Neural crest cell (in vitro differentiated cells): ENCODE measurements at regions not wholly inside any gene's neighbourhood (a gene's known extent, or its start where the extent isn't known, plus 50 kb on each side); places are given as distances from the start of the nearest gene placed in this dataset.

Experiments
- DNase-seq: peaks from one replicate; pipeline ENCODE4 v3.0.0; 2021; ENCODE audit warnings: low read depth, mixed read lengths, low spot score
- H3K27ac Mint-ChIP-seq: one replicate; pipeline ENCODE4 v1.8.0; 2021; ENCODE audit warnings: mild to moderate bottlenecking, mixed read lengths; ENCODE audit not compliant: unreplicated experiment
- H3K27me3 Mint-ChIP-seq: 2 replicates; pipeline ENCODE4 v1.8.0; 2021; ENCODE audit warnings: low read depth, mild to moderate bottlenecking, mixed read lengths
- H3K36me3 Mint-ChIP-seq: 2 replicates; pipeline ENCODE4 v1.8.0; 2021; ENCODE audit warnings: low read depth, mild to moderate bottlenecking, mixed read lengths
- H3K4me1 Mint-ChIP-seq: 2 replicates; pipeline ENCODE4 v1.8.0; 2021; ENCODE audit warnings: mixed read lengths
- H3K4me3 Mint-ChIP-seq: one replicate; pipeline ENCODE4 v1.8.0; 2021; ENCODE audit warnings: mild to moderate bottlenecking, mixed read lengths
- H3K9me3 Mint-ChIP-seq: 2 replicates; pipeline ENCODE4 v1.8.0; 2021; ENCODE audit warnings: mixed read lengths
- CTCF ChIP-seq: fragments of 200-600 bp; sonication (generic); conservative IDR thresholded peaks from 2 replicates; pipeline ENCODE4 v1.5.0; 2021; ENCODE audit warnings: antibody characterized with exemption, mild to moderate bottlenecking

GRCh38 chr14:89724628-89724960 lies 229.9 kb downstream of the EFCAB11 start:
- TF ChIP-seq CTCF, result no peak
- H3K4me3 Mint-ChIP-seq, result no peak overlapping the region
- DNase-seq, result no peak

GRCh38 chr14:89723930-89724627 lies 230.5 kb downstream of the EFCAB11 start:
- H3K4me1 Mint-ChIP-seq, result peaks cover 17% of the 10 kb centered on the region

More at GRCh38 chr14:89724628-89724960, 229.9 kb downstream of the EFCAB11 start:
- no peaks in the 10 kb centered on the region for H3K9me3 Mint-ChIP-seq
- H3K27me3 Mint-ChIP-seq, result no peaks in the 10 kb centered on the region
- no peak overlapping the region for H3K27ac Mint-ChIP-seq
- peaks cover 17% of the 10 kb centered on the region for H3K4me1 Mint-ChIP-seq
- no peaks in the 10 kb centered on the region for H3K36me3 Mint-ChIP-seq

GRCh38 chr14:89721956-89722355 lies 232.6 kb downstream of the EFCAB11 start:
- Mint-ChIP-seq H3K27me3 (no peaks in the 10 kb centered on the region), H3K27ac (no peak overlapping the region), H3K4me3 (no peak overlapping the region), H3K9me3 (no peaks in the 10 kb centered on the region), H3K36me3 (no peaks in the 10 kb centered on the region), H3K4me1 (peaks cover 17% of the 10 kb centered on the region)
- no peak for TF ChIP-seq CTCF
- DNase-seq, result no peak

More at GRCh38 chr14:89723930-89724627, 230.5 kb downstream of the EFCAB11 start:
- Mint-ChIP-seq H3K36me3 (no peaks in the 10 kb centered on the region), H3K9me3 (no peaks in the 10 kb centered on the region), H3K27me3 (no peaks in the 10 kb centered on the region), H3K4me3 (no peak overlapping the region), H3K27ac (no peak overlapping the region)
- TF ChIP-seq CTCF, result no peak
- DNase-seq, result no peak

- no peak overlapping the region for H3K27ac Mint-ChIP-seq
- no peaks in the 10 kb centered on the region for H3K9me3 Mint-ChIP-seq
Measured at GRCh38 chr14:89720741-89721729, 233.5 kb downstream of the EFCAB11 start.

More at GRCh38 chr14:89720741-89721729, 233.5 kb downstream of the EFCAB11 start:
- H3K27me3 Mint-ChIP-seq, result no peaks in the 10 kb centered on the region
- no peak for TF ChIP-seq CTCF
- H3K4me3 Mint-ChIP-seq, result no peak overlapping the region
- no peaks in the 10 kb centered on the region for H3K36me3 Mint-ChIP-seq
- no peak for DNase-seq
- H3K4me1 Mint-ChIP-seq, result peaks cover 17% of the 10 kb centered on the region
